ENCODE measurements at regions not wholly inside any gene's neighbourhood (a gene's known extent, or its start where the extent isn't known, plus 50 kb on each side); places are given as distances from the start of the nearest gene placed in this dataset.

- Histone ChIP-seq H3K4me2 (ENCODE audit: insufficient read depth, low read length) (no peak overlapping the region), H3K9me3 (replicated peaks; ENCODE audit: control insufficient read depth, insufficient read depth, low read depth, low read length) (no peaks in the 10 kb centered on the region), H4K20me1 (replicated peaks; ENCODE audit: control insufficient read depth, insufficient read depth, low read length) (no peaks in the 10 kb centered on the region; the same call in none of the 2 replicates), H3K9ac (ENCODE audit: insufficient read depth in 1 of 2, low read depth in 2 of 2, low read length in 2 of 2) (no peak overlapping the region), H3K36me3 (ENCODE audit: control insufficient read depth, insufficient read depth, low read length) (no peaks in the 10 kb centered on the region), H3K27me3 (ENCODE audit: control insufficient read depth in 2 of 2, insufficient read depth in 2 of 2, low read length in 2 of 2) (peaks cover 0 to 8% of the 10 kb centered on the region in 2 experiments; a peak in 3 of 5 replicates), H3K79me2 (ENCODE audit: control insufficient read depth, insufficient read depth, low read length) (no peaks in the 10 kb centered on the region), H2AFZ (ENCODE audit: low read depth, low read length) (no peak overlapping the region), H3K9me1 (ENCODE audit: control insufficient read depth, insufficient read depth, low read length) (no peaks in the 10 kb centered on the region), H3K4me1 (replicated peaks in 1 of 2; ENCODE audit: control insufficient read depth in 2 of 2, insufficient read depth in 2 of 2, low read length in 2 of 2) (no peaks in the 10 kb centered on the region), H3K27ac (ENCODE audit: extremely low read depth, low read depth, low read length) (no peak overlapping the region), H3K4me3 (no peak overlapping the region)
- BruUV-seq (replicated peaks) = no TSS peak
- CTCF ChIA-PET (ENCODE audit: low intra/inter-chr PET ratio) = no interaction called here
- intact Hi-C loops (cut with micrococcal nuclease) (no loop called here), in situ Hi-C loops (cut with MboI) (no loop called here)
- no peak for DNase-seq (ENCODE audit: extremely low read depth in 1 of 4, low spot score in 3 of 4)
- no peak for FAIRE-seq
- ATAC-seq = no peak
- WGBS (ENCODE audit: insufficient coverage, low coverage, missing lambda C conversion rate) = 3% methylated on average over 5 of the region's 5 CpGs
- POLR2A ChIA-PET = no interaction called here
- TF ChIP-seq ZNF699 (CRISPR knock-in tag; IDR thresholded peaks at IDR 0.05; ENCODE audit: insufficient replicate concordance) = no peak
- no peak for TF ChIP-seq SAFB (IDR thresholded peaks at IDR 0.05; ENCODE audit: borderline replicate concordance, low read depth, low read length)
- no peak for TF ChIP-seq DMBX1 (CRISPR knock-in tag; IDR thresholded peaks at IDR 0.05; ENCODE audit: borderline replicate concordance)
- no peak for TF ChIP-seq ZNF212 (CRISPR knock-in tag; IDR thresholded peaks at IDR 0.05)
- no peak for TF ChIP-seq ZNF165 (CRISPR knock-in tag; IDR thresholded peaks at IDR 0.05; ENCODE audit: borderline replicate concordance)
- TF ChIP-seq TRIM24 (IDR thresholded peaks at IDR 0.05) = no peak
- TF ChIP-seq CAMTA2 (CRISPR knock-in tag; conservative IDR thresholded peaks at IDR 0.05) = no peak
- TF ChIP-seq MGA (IDR thresholded peaks at IDR 0.05) = no peak
- TF ChIP-seq PTBP1 (IDR thresholded peaks at IDR 0.05; ENCODE audit: low read depth, low read length) = no peak
- no peak for TF ChIP-seq ZNF511 (CRISPR knock-in tag; IDR thresholded peaks at IDR 0.05)
- no peak for TF ChIP-seq THRA (IDR thresholded peaks at IDR 0.05)
Observed at GRCh38 chr7:33731912-33732311, 173.4 kb upstream of the BMPER start.
